NB4 (cell line): ENCODE measurements at regions not wholly inside any gene's neighbourhood (a gene's known extent, or its start where the extent isn't known, plus 50 kb on each side); places are given as distances from the start of the nearest gene placed in this dataset.
A peak's percentile ranks its signal among the peaks of the same experiment; 100 is the strongest.

Experiments
- DNase-seq: peaks from one replicate; pipeline ENCODE4 v3.0.0; 2010; ENCODE audit warnings: low read depth
- H3K4me3 ChIP-seq: one replicate; pipeline ENCODE4 v1.5.1; 2011; ENCODE audit warnings: mild to moderate bottlenecking, low read depth, low read length, moderate library complexity
- MYC ChIP-seq: IDR thresholded peaks from 2 replicates; pipeline ENCODE4 v1.6.1; 2011; ENCODE audit warnings: low read depth, low read length
- POLR2A ChIP-seq: IDR thresholded peaks from 2 replicates; pipeline ENCODE4 v1.6.1; 2011; ENCODE audit warnings: mild to moderate bottlenecking; ENCODE audit not compliant: insufficient read length; ENCODE audit errors: extremely low read depth
- TF ChIP-seq, protein P1 (sequence below): IDR thresholded peaks from one replicate; pipeline ENCODE4 v1.5.1; 2012; ENCODE audit warnings: low read depth, low read length
- TF ChIP-seq, protein P2 (sequence below): IDR thresholded peaks from 2 replicates; pipeline ENCODE4 v1.6.1; 2011; ENCODE audit warnings: low read depth, low read length

DNA sequence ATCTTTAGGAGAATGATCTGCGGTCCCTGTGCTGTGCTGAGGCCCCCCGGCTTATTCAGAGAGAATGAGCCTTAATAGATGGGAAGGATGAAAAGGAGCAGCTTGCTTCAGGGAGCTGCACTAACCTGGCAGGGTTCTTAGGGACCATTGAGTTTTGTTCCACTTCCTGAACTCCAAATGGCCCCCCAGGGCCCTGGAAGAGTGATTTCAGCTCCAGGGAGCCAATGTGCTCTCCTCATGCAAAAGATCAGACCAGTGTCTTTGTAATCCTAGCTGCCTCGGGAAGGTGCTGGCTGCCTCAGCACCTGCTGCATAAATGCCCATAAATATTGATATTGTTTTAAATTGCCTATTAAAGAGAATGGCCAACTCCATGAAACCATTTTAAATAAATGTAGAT lies 210.2 kb downstream of the NCK2 start:
- DNase-seq, result no peak
- TF ChIP-seq, protein P1, sequence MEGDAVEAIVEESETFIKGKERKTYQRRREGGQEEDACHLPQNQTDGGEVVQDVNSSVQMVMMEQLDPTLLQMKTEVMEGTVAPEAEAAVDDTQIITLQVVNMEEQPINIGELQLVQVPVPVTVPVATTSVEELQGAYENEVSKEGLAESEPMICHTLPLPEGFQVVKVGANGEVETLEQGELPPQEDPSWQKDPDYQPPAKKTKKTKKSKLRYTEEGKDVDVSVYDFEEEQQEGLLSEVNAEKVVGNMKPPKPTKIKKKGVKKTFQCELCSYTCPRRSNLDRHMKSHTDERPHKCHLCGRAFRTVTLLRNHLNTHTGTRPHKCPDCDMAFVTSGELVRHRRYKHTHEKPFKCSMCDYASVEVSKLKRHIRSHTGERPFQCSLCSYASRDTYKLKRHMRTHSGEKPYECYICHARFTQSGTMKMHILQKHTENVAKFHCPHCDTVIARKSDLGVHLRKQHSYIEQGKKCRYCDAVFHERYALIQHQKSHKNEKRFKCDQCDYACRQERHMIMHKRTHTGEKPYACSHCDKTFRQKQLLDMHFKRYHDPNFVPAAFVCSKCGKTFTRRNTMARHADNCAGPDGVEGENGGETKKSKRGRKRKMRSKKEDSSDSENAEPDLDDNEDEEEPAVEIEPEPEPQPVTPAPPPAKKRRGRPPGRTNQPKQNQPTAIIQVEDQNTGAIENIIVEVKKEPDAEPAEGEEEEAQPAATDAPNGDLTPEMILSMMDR, result no peak
- TF ChIP-seq, protein P2, sequence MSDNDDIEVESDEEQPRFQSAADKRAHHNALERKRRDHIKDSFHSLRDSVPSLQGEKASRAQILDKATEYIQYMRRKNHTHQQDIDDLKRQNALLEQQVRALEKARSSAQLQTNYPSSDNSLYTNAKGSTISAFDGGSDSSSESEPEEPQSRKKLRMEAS, result no peak
- no peak overlapping the region for H3K4me3 ChIP-seq

DNA sequence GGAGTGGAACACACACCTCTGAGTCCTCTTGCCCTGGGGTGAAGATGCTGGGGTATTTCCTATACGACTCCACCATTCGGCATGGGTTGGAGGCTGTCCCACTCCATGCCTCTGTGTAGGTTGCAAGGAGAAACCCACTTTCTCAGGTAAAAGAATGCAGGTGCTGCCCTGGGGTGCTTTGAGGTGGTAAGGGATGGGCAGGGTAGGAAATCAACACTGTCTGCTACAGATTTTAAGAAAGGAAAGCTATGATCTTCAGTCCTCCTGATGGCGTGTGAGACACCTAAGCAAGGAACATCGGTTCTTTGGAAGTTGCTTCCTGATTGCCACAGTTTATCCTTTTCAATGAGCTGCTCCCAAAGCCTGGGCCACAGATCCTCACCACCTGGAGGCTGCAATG lies 209.2 kb downstream of the NCK2 start:
- TF ChIP-seq MYC, result no peak
- TF ChIP-seq POLR2A, result no peak
- TF ChIP-seq, protein P1, result no peak
- TF ChIP-seq, protein P2, result no peak
- no peak overlapping the region for H3K4me3 ChIP-seq
- DNase-seq, result no peak

DNA sequence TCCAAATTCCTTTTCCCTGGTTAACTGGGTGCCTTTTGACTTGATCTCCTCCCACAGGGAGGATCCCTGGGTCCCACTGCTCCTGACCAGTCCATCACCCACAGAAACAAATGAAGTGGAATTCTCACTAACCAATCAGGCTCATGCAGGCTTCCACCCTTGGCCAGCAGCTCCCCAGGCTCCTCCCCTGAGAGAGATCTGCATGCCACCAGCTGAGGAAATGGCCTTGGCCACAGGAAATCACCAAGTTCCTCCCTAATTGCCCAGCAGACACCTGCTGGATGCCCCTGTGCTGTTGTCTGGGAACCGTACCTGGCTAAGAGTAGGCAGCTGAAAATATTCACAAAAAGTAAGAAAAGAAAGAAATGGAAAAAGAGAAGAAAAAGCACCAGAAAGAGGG lies 207.4 kb downstream of the NCK2 start:
- peak; percentile 55 for DNase-seq
- TF ChIP-seq MYC (no peak), POLR2A (no peak)
- TF ChIP-seq, protein P2, result no peak
- TF ChIP-seq, protein P1, result no peak
- no peak overlapping the region for H3K4me3 ChIP-seq

DNA sequence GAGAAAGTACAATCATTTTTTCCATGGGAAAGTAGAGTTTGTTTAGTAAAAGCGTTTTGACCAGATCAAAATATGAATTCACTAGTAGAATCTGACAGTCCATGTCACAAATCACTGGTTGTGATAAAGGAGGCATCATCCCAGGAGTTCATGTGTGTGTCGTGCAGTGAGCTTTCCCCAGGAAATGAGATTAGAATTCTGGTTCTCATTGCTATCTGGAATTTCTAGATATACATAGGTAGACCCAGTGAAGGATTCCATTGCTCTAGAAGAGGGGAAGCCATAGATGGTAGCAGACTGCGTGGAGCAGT lies 206.6 kb downstream of the NCK2 start:
- DNase-seq, result no peak
- TF ChIP-seq, protein P1, result no peak
- TF ChIP-seq, protein P2, result no peak
- no peak overlapping the region for H3K4me3 ChIP-seq

DNA sequence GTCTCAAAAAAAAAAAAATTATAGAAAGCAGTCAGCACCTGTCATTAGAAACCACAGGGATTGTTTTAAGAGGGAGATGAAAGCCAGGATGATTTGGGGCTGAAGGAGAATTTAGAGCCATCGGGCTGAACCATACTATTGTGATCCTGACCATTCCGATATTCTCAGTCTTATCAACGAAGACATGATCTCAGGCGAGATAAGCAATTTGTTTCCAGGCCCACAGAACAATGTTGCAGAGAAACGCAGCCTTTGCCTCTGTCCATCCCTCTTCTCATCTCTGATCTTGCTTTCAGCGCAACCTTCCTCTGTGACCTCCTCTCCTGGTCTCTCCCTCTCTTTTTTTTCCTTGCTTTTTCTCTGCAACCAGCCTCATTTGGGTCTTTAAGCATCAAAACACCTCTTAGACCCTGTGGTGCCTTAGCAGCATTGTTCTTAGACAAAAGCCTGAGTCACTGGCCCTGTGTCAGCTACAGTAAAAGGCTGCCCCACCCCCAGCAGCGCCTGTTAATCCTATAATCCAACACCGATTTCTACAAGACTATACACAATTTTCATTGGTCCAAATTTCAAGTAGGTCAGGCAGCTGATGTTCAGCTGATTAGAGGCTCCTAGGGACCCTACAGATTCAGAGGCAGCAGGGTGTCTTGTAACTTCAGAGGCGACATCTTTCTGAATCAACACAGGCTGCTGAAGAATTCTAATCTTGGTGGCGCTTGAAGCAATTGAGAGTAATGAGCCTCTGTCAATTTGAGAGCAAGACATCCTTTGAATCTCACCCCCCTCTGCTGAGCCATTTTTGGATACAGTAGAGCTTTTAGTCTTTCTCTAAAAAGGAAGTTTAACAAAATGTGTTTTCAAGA lies 206.0 kb downstream of the NCK2 start:
- TF ChIP-seq MYC, result no peak
- TF ChIP-seq, protein P2, result no peak
- TF ChIP-seq, protein P1, result no peak
- no peak for TF ChIP-seq POLR2A
- DNase-seq, result no peak
- no peak overlapping the region for H3K4me3 ChIP-seq

DNA sequence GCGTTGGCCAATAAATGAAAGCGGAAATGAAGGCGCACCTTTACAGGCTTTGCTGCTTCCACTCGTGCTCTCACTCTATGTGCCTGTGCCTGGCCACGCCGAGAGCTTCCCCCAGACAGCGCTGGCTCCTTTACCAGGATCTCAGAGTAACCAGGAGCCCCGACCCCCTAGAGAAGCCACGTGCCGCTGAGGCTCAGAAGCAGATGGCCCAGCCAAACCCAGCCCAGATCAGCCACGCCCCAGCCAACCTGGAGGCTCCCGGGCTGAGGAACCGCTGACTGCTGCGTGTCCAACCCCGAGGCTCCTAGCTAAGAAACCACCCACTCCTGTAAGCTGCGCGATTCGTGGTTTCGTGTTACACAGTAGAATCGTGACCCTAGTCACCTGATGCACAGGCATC lies 199.3 kb downstream of the NCK2 start:
- DNase-seq, result no peak
- TF ChIP-seq, protein P2, result no peak
- TF ChIP-seq, protein P1, result no peak
- no peak for TF ChIP-seq MYC
- TF ChIP-seq POLR2A, result no peak
- no peak overlapping the region for H3K4me3 ChIP-seq
